Endothelial cell of umbilical vein (primary cell): ENCODE measurements at regions not wholly inside any gene's neighbourhood (a gene's known extent, or its start where the extent isn't known, plus 50 kb on each side); places are given as distances from the start of the nearest gene placed in this dataset.

Experiments used
- BruUV-seq: library from RNA; stranded (reverse); fragments of 400-500 nt; replicated peaks from 2 replicates; lab custom pipeline; 2021; lab: Mats Ljungman, UMichigan
- CTCF ChIA-PET: fragments of 300-600, 350-600 bp; sonication (Branson Sonifier 250); formaldehyde crosslinking; loops from one replicate; lab custom pipeline; 2021; ENCODE audit warnings: antibody characterized with exemption, inconsistent platforms; lab: Charles Lee
- POLR2A ChIA-PET: fragments of 300-600, 350-600 bp; sonication (Branson Sonifier 250); formaldehyde crosslinking; loops from one replicate; lab custom pipeline; 2021; ENCODE audit warnings: antibody characterized with exemption, inconsistent platforms; lab: Charles Lee
- DNase-seq: peaks from one replicate; pipeline ENCODE4 v3.0.0-alpha.2; 2011; ENCODE audit warnings: low read depth, low spot score
- FAIRE-seq: peaks from 2 replicates; lab custom pipeline; 2011; peaks lifted over from hg19 to GRCh38; lab: Jason Lieb, UNC
- H2AFZ ChIP-seq: 2 replicates; pipeline ENCODE4 v1.6.0; 2012; ENCODE audit warnings: low read depth, low read length, control low read depth, inconsistent platforms
- H3K27ac ChIP-seq: 2 replicates; pipeline ENCODE4 v1.5.1; 2011; ENCODE audit warnings: low read depth, mild to moderate bottlenecking, control low read depth, low read length, moderate library complexity; ENCODE audit not compliant: insufficient read depth
- H3K27me3 ChIP-seq, 2 experiments: 2 replicates each; pipeline versions ENCODE4 v1.6.0 to v1.6.1; 2011; ENCODE audit warnings: low read length in 2 of 2, mixed read lengths in 1 of 2; ENCODE audit not compliant: control insufficient read depth in 2 of 2, insufficient read depth in 2 of 2
- H3K36me3 ChIP-seq, 2 experiments: 2 replicates in 1 of 2; 3 replicates in 1 of 2; pipeline ENCODE4 v1.5.1; 2011; ENCODE audit warnings: low read length in 2 of 2, mild to moderate bottlenecking in 1 of 2, moderate library complexity in 1 of 2; ENCODE audit not compliant: control insufficient read depth in 2 of 2, insufficient read depth in 2 of 2; ENCODE audit errors: extremely low read depth in 1 of 2
- H3K4me1 ChIP-seq: 3 replicates; pipeline ENCODE4 v1.5.1; 2011; ENCODE audit warnings: mild to moderate bottlenecking, low read length; ENCODE audit not compliant: control insufficient read depth, insufficient read depth; ENCODE audit errors: extremely low read depth
- H3K4me2 ChIP-seq: 2 replicates; pipeline ENCODE4 v1.6.1; 2011; ENCODE audit warnings: low read length, control low read depth, mixed read lengths; ENCODE audit not compliant: insufficient read depth
- H3K4me3 ChIP-seq, 3 experiments: fragments of 200-600 bp in 1 of 3; sonication (generic), shearing (Covaris generic) in 1 of 3; replicated peaks in 1 of 3; 2 replicates each; pipeline ENCODE4 v1.5.1; 2011 to 2016; ENCODE audit warnings: control low read depth in 3 of 3, low read length in 3 of 3, mild to moderate bottlenecking in 2 of 3, inconsistent platforms in 1 of 3, low read depth in 1 of 3, moderate library complexity in 1 of 3; ENCODE audit not compliant: insufficient read depth in 1 of 3
- H3K79me2 ChIP-seq: 2 replicates; pipeline ENCODE4 v1.6.0; 2012; ENCODE audit warnings: low read length, inconsistent platforms; ENCODE audit not compliant: control insufficient read depth, insufficient read depth
- H3K9ac ChIP-seq: replicated peaks from 2 replicates; pipeline ENCODE3; 2011; ENCODE audit warnings: low read length, control low read depth; ENCODE audit not compliant: insufficient read depth; ENCODE audit errors: extremely low read depth
- H3K9me1 ChIP-seq: replicated peaks from 3 replicates; pipeline ENCODE4 v1.6.0; 2011; ENCODE audit warnings: mild to moderate bottlenecking, low read length; ENCODE audit not compliant: control insufficient read depth, insufficient read depth; ENCODE audit errors: extremely low read depth
- H3K9me3 ChIP-seq: replicated peaks from 2 replicates; pipeline ENCODE4 v1.5.1; 2012; ENCODE audit warnings: low read length, inconsistent platforms; ENCODE audit not compliant: control insufficient read depth, insufficient read depth
- H4K20me1 ChIP-seq: replicated peaks from 2 replicates; pipeline ENCODE3; 2011; ENCODE audit warnings: mild to moderate bottlenecking, low read length; ENCODE audit not compliant: control insufficient read depth, insufficient read depth; ENCODE audit errors: extremely low read depth
- EZH2 ChIP-seq: IDR thresholded peaks from 2 replicates; pipeline ENCODE4 v1.6.1; 2012; ENCODE audit warnings: borderline replicate concordance, low read depth, mild to moderate bottlenecking, moderate library complexity, low read length, inconsistent platforms; ENCODE audit not compliant: severe bottlenecking
- FOS ChIP-seq: IDR thresholded peaks from 2 replicates; pipeline ENCODE4 v1.6.1; 2011; ENCODE audit warnings: mild to moderate bottlenecking, low read length, moderate library complexity, borderline replicate concordance; ENCODE audit not compliant: insufficient read depth
- GATA2 ChIP-seq: IDR thresholded peaks from 2 replicates; pipeline ENCODE4 v1.7.0; 2011; ENCODE audit warnings: low read depth, mild to moderate bottlenecking, moderate library complexity, mixed read lengths, low read length; ENCODE audit not compliant: insufficient read length, insufficient read depth
- JUN ChIP-seq: IDR thresholded peaks from 2 replicates; pipeline ENCODE4 v1.6.1; 2011; ENCODE audit warnings: borderline replicate concordance, low read depth; ENCODE audit not compliant: insufficient read length, insufficient read depth
- MYC ChIP-seq: IDR thresholded peaks from one replicate; pipeline ENCODE4 v1.6.1; 2011; ENCODE audit warnings: mild to moderate bottlenecking, low read depth, low read length
- POLR2A ChIP-seq: IDR thresholded peaks from 2 replicates; pipeline ENCODE4 v1.6.1; 2012; ENCODE audit warnings: low read depth, mild to moderate bottlenecking, control low read depth, low read length
- POLR2AphosphoS5 ChIP-seq: IDR thresholded peaks from 2 replicates; pipeline ENCODE4 v1.6.1; 2012; ENCODE audit warnings: low read depth, mild to moderate bottlenecking, control low read depth, low read length, moderate library complexity; ENCODE audit not compliant: insufficient read depth
- dilution Hi-C: fragments of 300-500 bp; cut with MboI; formaldehyde crosslinking; loops from one replicate; pipeline ENCODE4 v1.15.0; 2019; ENCODE audit warnings: low sequenced_read_pairs; ENCODE audit not compliant: extremely low pct_ligation_motif_present
- intact Hi-C: fragments of 100-400 bp; cut with micrococcal nuclease; formaldehyde crosslinking; loops from one replicate; pipeline ENCODE4 v1.10.0; 2022
- TF ChIP-seq, protein P1 (sequence below), 2 donors: IDR thresholded peaks; 1 replicate in 1 of 2; 2 replicates in 1 of 2; pipeline ENCODE4 v1.5.1; 2011; ENCODE audit warnings: low read length in 2 of 2, mild to moderate bottlenecking in 2 of 2, moderate library complexity in 2 of 2, control low read depth in 1 of 2, inconsistent platforms in 1 of 2, low read depth in 1 of 2; ENCODE audit not compliant: insufficient read depth in 1 of 2; ENCODE audit errors: extremely low read depth in 1 of 2
- TF ChIP-seq, protein P2 (sequence below): IDR thresholded peaks from 2 replicates; pipeline ENCODE4 v1.6.1; 2011; ENCODE audit not compliant: insufficient read depth, insufficient read length

DNA sequence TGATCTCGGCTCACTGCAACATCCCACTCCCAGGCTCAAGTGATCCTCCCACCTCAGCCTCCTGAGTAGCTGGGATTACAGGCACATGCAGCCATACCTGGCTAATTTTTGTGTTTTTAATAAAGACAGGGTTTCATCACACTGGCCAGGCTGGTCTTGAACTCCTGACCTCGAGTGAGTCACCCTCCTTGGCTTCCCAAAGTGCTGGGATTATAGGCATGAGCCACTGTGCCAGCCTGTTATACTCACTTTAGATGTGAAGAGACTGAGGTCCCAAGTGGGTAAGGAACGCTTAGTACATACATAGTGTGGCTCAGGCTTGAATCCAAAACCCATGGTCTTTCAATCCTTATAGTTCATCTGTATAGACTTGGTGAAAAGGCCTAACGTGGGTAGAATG is 63.7 kb upstream of the EPS8L3 start:
- H3K9me3 ChIP-seq, result no peaks in the 10 kb centered on the region
- CTCF ChIA-PET, result interaction anchor here (1.0 kb wide), 1 partner anchor 41 kb away, joined by 4 read pairs; no protein-coding TSS in a partner anchor
- no peak overlapping the region for H3K9ac ChIP-seq
- POLR2A ChIA-PET, result no interaction called here
- intact Hi-C loops (no loop called here), dilution Hi-C loops (no loop called here)
- no peaks in the 10 kb centered on the region for H3K9me1 ChIP-seq
- H2AFZ ChIP-seq, result no peak overlapping the region
- no peaks in the 10 kb centered on the region for H4K20me1 ChIP-seq
- FAIRE-seq (peak; percentile 54), DNase-seq (no peak)
- H3K27ac ChIP-seq, result no peak overlapping the region
- BruUV-seq, result no TSS peak
- H3K4me3 ChIP-seq, result no peak overlapping the region
- no peak overlapping the region for H3K4me2 ChIP-seq
- no peaks in the 10 kb centered on the region for H3K27me3 ChIP-seq
- H3K36me3 ChIP-seq, result no peaks in the 10 kb centered on the region
- no peaks in the 10 kb centered on the region for H3K4me1 ChIP-seq
- H3K79me2 ChIP-seq, result no peaks in the 10 kb centered on the region
- no peak for TF ChIP-seq GATA2
- TF ChIP-seq, protein P1, sequence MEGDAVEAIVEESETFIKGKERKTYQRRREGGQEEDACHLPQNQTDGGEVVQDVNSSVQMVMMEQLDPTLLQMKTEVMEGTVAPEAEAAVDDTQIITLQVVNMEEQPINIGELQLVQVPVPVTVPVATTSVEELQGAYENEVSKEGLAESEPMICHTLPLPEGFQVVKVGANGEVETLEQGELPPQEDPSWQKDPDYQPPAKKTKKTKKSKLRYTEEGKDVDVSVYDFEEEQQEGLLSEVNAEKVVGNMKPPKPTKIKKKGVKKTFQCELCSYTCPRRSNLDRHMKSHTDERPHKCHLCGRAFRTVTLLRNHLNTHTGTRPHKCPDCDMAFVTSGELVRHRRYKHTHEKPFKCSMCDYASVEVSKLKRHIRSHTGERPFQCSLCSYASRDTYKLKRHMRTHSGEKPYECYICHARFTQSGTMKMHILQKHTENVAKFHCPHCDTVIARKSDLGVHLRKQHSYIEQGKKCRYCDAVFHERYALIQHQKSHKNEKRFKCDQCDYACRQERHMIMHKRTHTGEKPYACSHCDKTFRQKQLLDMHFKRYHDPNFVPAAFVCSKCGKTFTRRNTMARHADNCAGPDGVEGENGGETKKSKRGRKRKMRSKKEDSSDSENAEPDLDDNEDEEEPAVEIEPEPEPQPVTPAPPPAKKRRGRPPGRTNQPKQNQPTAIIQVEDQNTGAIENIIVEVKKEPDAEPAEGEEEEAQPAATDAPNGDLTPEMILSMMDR (IDR thresholded peaks at IDR 0.05; ENCODE audit: extremely low read depth in 1 of 2, insufficient read depth in 1 of 2, low read depth in 1 of 2, low read length in 2 of 2), result no peak
- no peak for TF ChIP-seq POLR2AphosphoS5
- TF ChIP-seq, protein P2, sequence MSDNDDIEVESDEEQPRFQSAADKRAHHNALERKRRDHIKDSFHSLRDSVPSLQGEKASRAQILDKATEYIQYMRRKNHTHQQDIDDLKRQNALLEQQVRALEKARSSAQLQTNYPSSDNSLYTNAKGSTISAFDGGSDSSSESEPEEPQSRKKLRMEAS, result no peak
- no peak for TF ChIP-seq FOS
- TF ChIP-seq EZH2, result no peak
- no peak for TF ChIP-seq MYC
- no peak for TF ChIP-seq JUN
- TF ChIP-seq POLR2A, result no peak
